ENCODE measurements at regions not wholly inside any gene's neighbourhood (a gene's known extent, or its start where the extent isn't known, plus 50 kb on each side); places are given as distances from the start of the nearest gene placed in this dataset.
"Not testable (repeated sequence)": the region's sequence is repeated elsewhere in the genome, so short reads cannot be mapped to it uniquely, and the experiment has no call there.

DNA sequence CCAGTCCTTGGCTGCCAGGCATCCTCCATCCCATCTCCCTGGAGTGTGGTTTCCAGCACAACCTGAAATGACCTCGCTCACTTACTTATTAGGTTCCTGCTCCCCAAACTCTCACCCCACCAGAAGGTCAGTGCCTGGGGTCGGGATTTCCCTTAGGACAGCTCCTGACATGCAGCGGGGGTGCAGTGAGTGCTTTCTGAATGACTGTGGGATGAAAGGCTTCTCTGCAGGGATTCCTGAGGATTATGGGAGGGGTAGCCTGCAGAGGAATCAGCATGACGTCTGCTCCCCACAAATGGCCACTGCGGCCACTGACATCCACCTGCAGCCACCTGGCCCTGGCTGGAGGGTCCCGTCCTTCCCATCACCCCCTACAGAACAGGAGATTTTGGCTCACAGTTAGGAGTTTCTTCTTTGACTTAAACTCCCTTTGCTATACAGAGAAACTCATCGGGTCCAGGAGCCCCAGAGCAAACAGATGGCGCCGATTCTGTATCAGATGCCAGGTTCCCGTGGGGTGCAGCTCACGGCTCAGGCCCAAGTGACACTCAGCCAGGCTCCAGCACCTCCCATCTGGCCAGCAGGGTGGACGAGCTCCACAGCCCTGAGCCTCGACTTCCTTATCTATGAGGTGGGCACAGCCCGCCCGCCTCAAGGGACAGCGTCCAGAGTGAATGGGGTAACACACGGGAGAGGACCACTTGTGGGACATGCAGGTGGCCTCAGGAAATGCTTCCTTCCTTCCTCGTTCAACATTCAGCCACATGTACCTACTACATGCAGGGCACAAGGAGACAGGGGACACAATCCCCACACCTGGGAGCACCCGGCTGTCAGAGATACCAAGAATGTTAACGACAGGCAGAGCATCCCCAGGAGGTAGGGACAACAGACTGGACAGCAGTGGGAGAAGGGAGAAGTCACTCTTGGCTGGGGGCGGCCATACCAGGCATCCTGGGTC, 69.8 kb downstream of the RMI2 start:
- no peak for DNase-seq (ENCODE audit: extremely low read depth in 1 of 2, low read depth in 1 of 2)

DNA sequence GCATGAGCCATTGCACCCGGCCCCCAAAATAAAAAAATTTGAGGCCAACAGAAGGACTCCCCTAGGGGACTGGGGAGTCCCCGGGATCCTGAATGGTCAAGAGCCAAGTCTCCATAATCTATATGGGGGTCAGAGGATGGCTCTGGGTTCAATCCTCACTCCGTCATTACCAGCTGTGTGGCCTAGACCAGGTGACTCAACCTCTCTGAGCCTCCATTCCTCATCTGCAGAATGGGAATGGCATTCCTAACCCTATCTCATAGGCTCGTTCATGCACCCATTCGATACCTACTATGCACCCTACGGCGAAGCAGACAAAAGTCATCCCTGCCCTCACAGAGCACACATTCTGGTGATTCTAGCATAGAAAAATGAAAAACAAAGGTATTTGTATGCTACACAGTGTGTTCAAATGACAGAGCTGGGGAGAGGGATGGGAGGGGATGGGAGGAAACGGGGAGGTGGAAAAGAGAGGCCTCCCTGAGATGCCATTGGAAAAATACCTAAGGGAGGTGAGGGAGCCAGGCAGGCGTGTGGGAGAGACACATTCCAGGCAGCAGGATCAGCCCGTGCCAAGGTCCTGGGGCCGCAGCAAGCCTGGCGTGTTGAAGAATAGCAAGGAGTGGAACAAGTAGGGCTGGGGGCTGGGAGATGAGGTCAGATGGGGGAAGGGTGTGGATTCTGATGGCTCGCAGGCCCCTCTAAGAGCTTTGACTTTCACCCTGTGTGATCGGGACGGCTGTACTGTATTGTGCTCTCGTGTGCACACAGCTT, 71.2 kb downstream of the RMI2 start:
- no peak for DNase-seq (ENCODE audit: extremely low read depth in 1 of 2, low read depth in 1 of 2)

DNA sequence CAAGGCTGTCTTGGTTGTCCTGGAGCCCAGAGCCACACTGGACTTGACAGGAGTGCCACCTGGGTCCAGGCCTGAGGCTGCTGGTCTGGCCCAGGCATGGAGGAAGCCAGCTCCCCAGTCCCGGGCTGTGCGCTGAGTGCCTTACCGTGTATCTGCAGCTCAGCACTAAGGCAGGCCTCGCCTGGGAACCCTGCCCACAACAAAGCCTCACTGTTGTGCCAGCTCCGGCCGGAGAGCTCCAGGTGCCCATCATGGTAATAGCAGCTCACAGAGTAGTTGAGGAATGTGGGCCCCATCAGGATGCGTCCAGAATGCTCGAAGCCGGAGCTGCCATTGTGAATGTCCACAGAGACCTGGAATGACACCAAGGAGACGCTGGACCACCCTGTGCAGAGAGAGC, 72.2 kb downstream of the RMI2 start:
- no peak for DNase-seq (ENCODE audit: extremely low read depth in 1 of 2, low read depth in 1 of 2)

DNA sequence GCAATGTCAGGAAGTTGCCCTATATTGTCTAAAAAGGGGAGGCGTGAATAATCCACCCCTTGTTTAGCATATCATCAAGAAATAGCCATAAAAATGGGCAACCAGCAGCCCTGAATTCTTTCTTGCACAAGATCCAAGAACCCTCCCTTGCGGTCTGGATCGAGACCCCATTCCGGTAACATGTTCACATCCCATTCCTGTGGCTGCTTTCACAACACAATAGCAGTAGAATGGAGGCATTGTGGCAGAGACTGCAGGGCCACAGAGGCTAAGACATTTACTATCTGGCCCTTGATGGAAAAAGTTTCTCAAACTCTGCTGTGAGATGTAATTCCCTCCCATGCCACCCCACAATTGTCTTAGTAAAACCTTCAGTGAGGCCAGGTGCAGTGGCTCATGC, 73.2 kb downstream of the RMI2 start:
- DNase-seq (ENCODE audit: extremely low read depth in 1 of 2, low read depth in 1 of 2), result no peak

DNA sequence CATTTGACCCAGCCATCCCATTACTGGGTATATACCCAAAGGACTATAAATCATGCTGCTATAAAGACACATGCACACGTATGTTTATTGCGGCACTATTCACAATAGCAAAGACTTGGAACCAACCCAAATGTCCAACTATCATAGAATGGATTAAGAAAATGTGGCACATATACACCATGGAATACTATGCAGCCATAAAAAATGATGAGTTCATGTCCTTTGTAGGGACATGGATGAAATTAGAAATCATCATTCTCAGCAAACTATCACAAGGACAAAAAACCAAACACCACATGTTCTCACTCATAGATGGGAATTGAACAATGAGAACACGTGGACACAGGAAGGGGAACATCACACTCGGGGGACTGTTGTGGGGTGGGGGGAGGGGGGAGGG, 74.8 kb downstream of the RMI2 start:
- not testable (repeated sequence) for DNase-seq (ENCODE audit: extremely low read depth in 1 of 2, low read depth in 1 of 2)

DNA sequence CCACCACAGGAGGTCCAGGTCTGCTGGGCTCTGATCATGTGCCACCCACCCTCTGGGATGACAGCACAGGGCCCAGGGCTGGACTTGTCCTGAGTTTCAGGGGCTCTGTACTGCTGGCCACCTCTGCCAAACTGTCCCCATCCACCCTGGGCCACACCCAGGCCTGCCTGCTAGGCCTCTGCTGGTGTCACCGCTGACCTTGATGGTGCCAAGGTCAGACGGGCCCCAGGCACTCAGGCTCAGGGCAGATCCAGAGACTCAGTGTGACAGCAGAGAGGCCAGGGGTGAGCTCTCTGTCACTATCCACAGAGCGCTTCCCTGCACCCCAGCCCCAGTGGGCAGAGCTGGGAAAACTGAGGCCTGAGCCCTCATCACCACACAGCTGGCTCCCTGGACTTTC, 75.6 kb downstream of the RMI2 start:
- DNase-seq (ENCODE audit: extremely low read depth in 1 of 2, low read depth in 1 of 2), result no peak

DNA sequence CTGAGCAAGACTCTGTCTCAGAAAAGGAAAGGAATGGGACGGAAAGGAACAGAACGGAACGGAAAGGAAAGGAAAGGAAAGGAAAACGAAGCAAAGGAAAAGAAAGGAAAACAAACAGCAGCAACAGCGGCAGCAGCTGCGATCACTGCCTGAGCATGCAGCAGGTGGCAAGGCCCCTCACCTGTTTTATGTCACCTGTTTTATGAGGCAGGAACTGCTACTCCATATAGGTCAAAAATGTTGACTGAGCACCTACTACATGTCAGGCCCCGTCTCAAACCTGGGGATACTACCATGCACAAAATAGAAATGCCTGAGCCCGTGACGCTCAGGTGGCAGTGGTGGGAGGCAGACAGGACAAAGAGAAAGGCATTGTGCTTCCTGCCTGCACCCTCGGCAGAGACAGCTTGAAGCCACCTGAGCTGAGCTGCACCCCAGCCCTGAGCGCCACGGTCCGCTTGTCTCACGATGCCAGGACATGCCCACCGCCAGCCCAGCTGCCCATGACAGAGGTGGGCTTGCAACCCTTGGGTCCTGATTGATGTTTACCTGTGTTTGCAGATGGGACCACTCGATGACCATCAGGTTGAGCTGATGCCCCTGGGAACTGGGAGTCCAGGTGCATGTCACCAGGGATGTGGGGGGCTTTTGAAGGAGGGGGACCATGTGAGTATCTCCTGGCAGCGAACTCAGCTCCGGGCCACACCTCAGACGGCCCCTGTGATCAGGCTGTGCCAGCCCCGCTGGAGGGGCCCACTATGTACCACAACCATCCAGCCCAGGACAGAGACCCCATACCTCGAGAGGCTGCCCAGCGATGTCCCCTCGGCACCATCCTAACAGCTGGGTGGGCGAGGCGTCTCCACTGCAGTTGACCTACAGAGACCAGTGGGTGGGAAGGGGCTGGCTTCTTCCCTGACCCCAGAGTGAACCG, 77.4 kb downstream of the RMI2 start:
- no peak for DNase-seq (ENCODE audit: extremely low read depth in 1 of 2, low read depth in 1 of 2)

DNA sequence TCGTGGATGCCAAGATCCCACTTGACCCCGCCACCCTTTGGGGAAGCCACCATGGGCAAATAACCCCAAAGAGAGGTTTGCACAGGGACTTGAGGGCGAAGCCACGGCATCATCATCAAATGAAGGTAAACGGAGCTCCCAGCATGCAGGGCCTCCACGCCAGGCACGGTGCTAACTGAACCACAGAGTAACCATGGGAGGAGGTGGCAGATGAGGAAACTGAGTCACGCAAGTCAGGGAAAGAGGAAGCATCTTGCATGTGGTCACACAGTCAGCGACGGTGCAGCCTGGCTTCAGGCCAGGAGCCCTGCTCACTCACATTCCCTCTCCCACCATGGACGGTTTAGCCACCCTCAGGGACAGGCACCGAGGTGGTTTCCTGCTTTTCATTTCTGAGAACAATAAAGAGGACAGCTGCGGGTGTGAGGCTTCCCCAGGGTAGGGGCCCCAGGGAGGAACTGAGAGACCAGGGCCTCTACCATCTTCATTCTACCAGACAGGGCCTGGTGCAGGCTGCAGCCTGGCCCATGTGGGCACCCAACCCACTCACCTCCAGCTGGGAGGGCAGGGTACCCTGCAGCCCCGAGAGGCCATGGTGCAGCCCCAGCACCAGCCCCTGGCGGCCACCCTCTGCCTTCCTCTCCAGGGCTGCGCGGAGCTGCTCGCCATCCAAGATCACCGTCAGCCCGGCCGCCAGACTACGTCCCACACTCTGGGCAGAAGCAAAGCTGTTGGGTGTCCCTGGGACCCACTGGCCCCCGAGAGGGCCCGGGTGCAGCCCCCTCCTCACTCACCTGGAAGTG, 78.3 kb downstream of the RMI2 start:
- DNase-seq (ENCODE audit: extremely low read depth in 1 of 2, low read depth in 1 of 2), result no peak

DNA sequence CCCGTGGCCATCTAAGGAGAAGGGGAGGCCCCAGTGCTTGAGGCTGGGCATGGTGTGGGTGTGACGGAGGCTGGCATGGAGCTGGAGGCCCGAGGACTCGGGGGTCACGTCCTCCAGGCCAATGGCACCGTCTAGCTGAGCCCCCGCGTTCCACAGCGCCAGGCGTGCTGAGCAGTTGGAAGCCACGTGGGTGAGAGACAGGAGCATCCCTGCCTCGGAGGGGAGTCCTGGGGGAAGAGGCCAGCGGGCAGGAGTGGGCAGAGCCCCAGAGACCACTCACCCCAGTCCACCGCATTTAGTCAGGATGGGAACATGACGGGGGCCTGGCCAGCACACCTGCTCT, 78.8 kb downstream of the RMI2 start:
- no peak for DNase-seq (ENCODE audit: extremely low read depth in 1 of 2, low read depth in 1 of 2)

DNA sequence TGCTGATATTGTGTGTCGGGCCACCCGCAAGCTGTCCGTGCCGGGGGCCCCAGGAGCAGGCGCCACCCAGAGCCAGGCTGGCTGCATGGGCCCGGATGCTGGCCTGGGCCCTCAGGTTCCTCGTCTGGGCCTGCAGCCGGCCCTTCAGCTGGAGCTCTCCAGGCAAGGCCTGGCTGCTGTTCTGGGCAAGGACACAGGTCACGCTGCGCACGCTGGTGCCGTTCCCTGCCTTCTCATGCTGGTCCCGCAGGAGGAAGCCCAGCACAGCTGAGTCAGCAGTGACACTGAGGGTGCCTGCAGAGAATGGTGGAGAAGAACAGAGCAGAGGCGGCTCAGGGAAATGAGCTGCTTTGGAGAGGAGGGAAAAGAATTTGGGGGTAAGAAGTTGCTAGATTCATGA, 79.9 kb downstream of the RMI2 start:
- DNase-seq (ENCODE audit: extremely low read depth in 1 of 2, low read depth in 1 of 2), result no peak

DNA sequence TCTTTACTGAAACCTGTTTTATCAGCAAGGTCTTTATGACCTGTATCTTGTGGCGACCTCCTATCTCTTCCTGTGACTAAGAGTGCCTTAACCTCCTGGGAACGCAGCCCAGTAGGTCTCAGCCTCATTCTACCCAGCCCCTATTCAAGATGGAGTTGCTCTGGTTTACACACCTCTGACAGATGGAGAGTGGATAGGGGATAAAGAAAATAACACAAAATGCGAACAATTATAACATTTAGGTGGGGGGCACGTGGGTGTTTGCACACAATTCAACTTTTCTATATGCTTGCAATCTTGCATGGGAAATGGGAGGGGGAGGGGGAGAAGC, 83.3 kb downstream of the RMI2 start:
- DNase-seq (ENCODE audit: extremely low read depth in 1 of 2, low read depth in 1 of 2), result no peak

DNA sequence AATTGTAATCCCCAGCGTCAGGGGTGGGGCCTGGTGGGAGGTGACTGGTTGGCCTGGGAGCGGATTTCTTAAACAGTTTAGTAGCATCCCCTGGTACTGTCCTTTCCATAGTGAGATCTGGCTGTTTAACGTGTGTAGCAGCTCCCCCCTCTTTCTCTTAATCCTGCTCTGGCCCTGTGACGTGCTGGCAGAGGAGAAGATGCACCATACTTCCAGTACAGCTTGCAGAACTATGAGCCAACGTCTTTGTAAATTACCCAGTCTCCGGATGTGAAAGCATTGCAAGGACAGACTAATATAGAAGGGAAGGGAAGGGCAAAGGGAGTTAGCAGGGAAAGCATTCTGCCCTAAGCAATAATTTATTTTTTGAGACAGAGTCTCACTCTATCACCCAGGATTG, 83.9 kb downstream of the RMI2 start:
- DNase-seq (ENCODE audit: extremely low read depth in 1 of 2, low read depth in 1 of 2), result no peak

DNA sequence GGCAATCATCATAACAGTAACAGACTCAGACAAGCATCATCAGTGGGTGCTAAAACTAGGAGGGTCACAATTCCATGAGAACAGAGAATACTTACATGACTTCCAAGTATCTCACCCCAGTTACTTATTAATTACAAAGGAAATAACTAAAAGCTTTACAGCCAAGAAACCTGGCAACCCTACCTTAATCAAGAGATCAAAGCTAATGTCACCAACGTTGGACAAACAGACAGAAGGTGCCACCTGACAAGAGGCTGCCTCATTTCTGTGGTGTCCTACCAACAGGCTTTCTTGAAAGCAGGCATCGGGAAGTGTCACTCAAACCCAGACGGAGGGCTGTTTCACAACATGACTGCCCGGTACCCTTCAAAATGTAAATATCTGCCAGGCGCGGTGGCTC, 84.6 kb downstream of the RMI2 start:
- DNase-seq (ENCODE audit: extremely low read depth in 1 of 2, low read depth in 1 of 2), result no peak

DNA sequence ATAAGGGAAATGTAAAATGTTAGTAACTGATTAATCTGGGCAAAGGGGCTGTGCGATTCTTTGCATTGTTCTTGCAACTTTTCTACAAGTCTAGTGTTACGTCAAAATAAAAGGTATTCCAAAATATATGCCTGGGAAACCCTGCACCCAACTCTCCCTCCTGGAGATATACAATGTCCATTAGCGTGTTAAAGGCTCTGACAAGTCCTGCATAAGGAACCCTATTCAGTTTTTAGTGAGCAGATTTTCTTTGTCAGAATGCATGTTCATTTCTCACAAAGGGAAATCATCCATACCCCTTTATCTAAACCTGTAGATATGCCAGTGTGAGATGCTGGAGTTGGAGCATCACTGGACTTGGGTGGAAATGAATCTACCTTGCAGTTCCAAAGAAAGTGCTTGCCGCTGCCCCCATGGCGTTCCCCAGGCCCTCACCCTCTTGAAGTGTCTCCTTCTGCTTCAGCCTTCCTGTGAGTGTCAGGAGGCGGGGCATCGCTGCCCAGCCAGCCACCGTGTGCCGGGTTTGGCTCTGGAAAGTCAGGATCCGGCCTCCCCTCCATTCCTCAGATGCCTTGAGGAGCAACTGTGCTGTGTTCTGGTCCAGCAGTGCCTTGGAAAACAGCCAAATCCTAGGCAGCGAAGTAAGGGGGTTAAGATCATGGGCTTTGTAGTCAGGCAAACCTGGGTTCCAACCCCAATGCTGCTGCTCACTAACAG, 85.5 kb downstream of the RMI2 start:
- no peak for DNase-seq (ENCODE audit: extremely low read depth in 1 of 2, low read depth in 1 of 2)

DNA sequence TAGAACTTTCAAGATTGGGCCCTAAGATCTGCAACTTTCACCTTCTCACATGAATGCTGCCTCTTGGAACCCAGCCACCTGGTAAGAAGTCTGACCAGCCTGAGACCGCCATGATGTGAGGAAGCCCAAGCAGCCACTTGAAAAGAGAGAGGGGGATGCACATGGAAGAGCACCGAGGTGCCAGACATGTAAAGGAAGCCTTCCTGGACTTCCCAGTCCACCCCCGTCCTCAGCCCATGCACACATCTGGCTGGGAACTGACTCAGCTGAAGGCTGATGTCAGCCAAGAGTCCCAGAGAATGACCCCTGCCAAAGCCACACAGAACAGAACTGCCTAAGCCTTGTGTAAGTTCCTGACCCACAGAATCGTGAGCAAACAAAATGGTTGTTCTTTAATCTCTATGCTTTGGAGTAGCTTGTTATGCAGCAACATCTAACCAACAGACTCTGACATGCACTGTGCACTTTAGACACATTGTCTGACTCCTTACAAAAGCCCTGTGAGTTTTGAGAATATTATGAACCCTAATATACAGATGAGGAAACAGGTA, 86.7 kb downstream of the RMI2 start:
- DNase-seq (ENCODE audit: extremely low read depth in 1 of 2, low read depth in 1 of 2), result no peak

DNA sequence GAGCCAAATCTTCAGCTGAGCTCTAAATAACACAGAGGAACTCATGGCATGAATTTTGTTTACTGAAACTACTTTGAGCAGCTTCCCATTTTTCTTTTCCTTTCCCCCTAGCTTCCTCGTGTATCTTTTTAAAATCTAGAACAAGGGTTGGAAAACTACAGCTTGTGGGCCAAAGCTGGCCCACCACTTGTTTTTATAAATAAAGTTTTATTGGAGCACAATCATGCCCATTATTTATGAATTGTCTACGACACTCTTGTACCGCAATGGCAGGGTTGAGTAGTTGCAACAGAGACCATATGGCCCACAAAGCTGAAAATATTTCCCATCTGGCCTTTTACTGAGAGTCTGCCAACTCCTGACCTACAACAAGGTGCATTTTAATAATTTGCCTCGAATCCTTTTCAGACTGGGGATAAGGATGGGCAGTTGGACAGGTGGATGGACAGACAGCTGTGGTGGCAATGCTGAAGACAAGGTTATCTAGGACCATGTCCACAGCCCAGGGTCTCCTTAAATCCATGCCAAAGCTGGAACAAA, 87.7 kb downstream of the RMI2 start:
- no peak for DNase-seq (ENCODE audit: extremely low read depth in 1 of 2, low read depth in 1 of 2)

DNA sequence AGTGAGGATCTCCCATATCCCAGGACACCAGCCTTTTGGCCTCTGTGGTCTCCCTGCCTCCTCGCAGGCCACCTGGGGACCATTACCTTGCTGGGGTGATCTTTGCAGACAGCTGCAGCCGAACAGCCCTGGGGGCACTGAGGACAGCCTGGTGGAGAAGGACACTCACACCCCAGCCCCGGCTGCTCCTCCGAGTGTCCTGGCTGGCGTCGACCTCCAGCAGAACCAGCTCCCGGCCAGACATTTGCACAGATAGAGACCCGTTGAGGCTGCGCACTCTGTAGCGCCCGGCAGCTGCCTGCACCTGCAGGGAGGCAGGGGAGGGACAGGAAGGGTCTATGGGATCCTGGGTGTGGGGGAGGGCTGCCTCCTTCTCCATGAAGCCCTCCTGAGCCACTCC, 90.3 kb downstream of the RMI2 start:
- no peak for DNase-seq (ENCODE audit: extremely low read depth in 1 of 2, low read depth in 1 of 2)

DNA sequence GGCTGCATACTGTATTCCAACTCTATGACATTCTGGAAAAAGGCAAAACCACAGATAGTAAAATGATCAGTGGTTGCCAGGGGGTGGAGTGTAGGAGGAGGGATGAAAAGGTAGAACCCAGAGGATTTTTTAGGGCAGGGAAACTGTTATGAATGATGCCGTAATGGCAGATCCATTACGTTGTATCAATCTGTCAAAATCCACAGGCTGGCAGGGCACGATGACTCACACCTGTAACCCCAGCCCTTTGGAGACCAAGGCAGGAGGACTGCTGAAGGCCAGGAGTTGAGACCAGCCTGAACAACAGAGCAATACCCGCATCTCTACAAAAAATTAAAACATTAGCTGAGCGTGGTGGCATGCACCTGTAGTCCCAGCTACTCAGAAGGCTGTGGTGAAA, 91.8 kb downstream of the RMI2 start:
- no peak for DNase-seq (ENCODE audit: extremely low read depth in 1 of 2, low read depth in 1 of 2)
